Memory B cell (primary cell): ENCODE measurements at regions not wholly inside any gene's neighbourhood (a gene's known extent, or its start where the extent isn't known, plus 50 kb on each side); places are given as distances from the start of the nearest gene placed in this dataset.

Source experiments
- ATAC-seq: fragments of 150-1000 bp; cut with Tn5 transposase; 2 replicates; pipeline ENCODE4 v1.10.0; 2021; ENCODE audit warnings: low read depth, mild to moderate bottlenecking, moderate library complexity
- DNase-seq, 2 donors: peaks; one replicate each; pipeline ENCODE4 v3.0.0; 2022; ENCODE audit warnings: low spot score in 2 of 2
- H3K27ac Mint-ChIP-seq: one replicate; pipeline ENCODE4 v1.8.0; 2022; ENCODE audit warnings: mild to moderate bottlenecking, moderate library complexity, mixed read lengths
- H3K27me3 Mint-ChIP-seq: one replicate; pipeline ENCODE4 v1.8.0; 2022; ENCODE audit warnings: mixed read lengths
- H3K36me3 Mint-ChIP-seq: one replicate; pipeline ENCODE4 v1.8.0; 2022; ENCODE audit warnings: mild to moderate bottlenecking, mixed read lengths
- H3K4me1 Mint-ChIP-seq: one replicate; pipeline ENCODE4 v1.8.0; 2022; ENCODE audit warnings: mixed read lengths
- H3K4me3 Mint-ChIP-seq: one replicate; pipeline ENCODE4 v1.8.0; 2022; ENCODE audit warnings: mild to moderate bottlenecking, moderate library complexity, mixed read lengths
- H3K9me3 Mint-ChIP-seq: one replicate; pipeline ENCODE4 v1.8.0; 2022; ENCODE audit warnings: mixed read lengths

- Mint-ChIP-seq H3K27ac (no peak overlapping the region), H3K36me3 (no peaks in the 10 kb centered on the region)
Measured at GRCh38 chr18:78634061-78634696, 345.4 kb upstream of the SALL3 start.

GRCh38 chr18:78635093-78635800 is 344.4 kb upstream of the SALL3 start:
- DNase-seq (no peak), ATAC-seq (no peak)
- H3K9me3 Mint-ChIP-seq: peaks cover 11% of the 10 kb centered on the region
- H3K4me1 Mint-ChIP-seq: peaks cover 15% of the 10 kb centered on the region
- no peaks in the 10 kb centered on the region for H3K36me3 Mint-ChIP-seq
- no peak overlapping the region for H3K4me3 Mint-ChIP-seq
- no peak overlapping the region for H3K27ac Mint-ChIP-seq
- no peaks in the 10 kb centered on the region for H3K27me3 Mint-ChIP-seq

More at GRCh38 chr18:78634061-78634696, 345.4 kb upstream of the SALL3 start:
- Mint-ChIP-seq H3K4me3 (no peak overlapping the region), H3K9me3 (peaks cover 11% of the 10 kb centered on the region), H3K27me3 (no peaks in the 10 kb centered on the region), H3K4me1 (peaks cover 15% of the 10 kb centered on the region)
- no peak for DNase-seq
- no peak for ATAC-seq

- H3K27me3 Mint-ChIP-seq: no peaks in the 10 kb centered on the region
- DNase-seq (no peak), ATAC-seq (no peak)
- H3K36me3 Mint-ChIP-seq: no peaks in the 10 kb centered on the region
- H3K4me3 Mint-ChIP-seq: no peak overlapping the region
- H3K27ac Mint-ChIP-seq: no peak overlapping the region
- H3K4me1 Mint-ChIP-seq: peaks cover 15% of the 10 kb centered on the region
- H3K9me3 Mint-ChIP-seq: peaks cover 11% of the 10 kb centered on the region
Measured at GRCh38 chr18:78636260-78636659, 343.4 kb upstream of the SALL3 start.

- Mint-ChIP-seq H3K36me3 (no peaks in the 10 kb centered on the region), H3K27me3 (no peaks in the 10 kb centered on the region), H3K4me3 (no peak overlapping the region), H3K9me3 (peaks cover 11% of the 10 kb centered on the region), H3K27ac (no peak overlapping the region), H3K4me1 (peaks cover 17% of the 10 kb centered on the region)
- ATAC-seq: no peak
- DNase-seq: no peak
Measured at GRCh38 chr18:78637442-78638402, 341.9 kb upstream of the SALL3 start.

GRCh38 chr18:78639006-78639950 is 340.3 kb upstream of the SALL3 start:
- H3K27ac Mint-ChIP-seq: no peak overlapping the region
- no peaks in the 10 kb centered on the region for H3K36me3 Mint-ChIP-seq
- H3K4me3 Mint-ChIP-seq: no peak overlapping the region
- H3K9me3 Mint-ChIP-seq: peaks cover 11% of the 10 kb centered on the region
- DNase-seq (no peak), ATAC-seq (no peak)
- H3K4me1 Mint-ChIP-seq: peaks cover 13% of the 10 kb centered on the region
- no peaks in the 10 kb centered on the region for H3K27me3 Mint-ChIP-seq

GRCh38 chr18:78640246-78640995 is 339.2 kb upstream of the SALL3 start:
- H3K27ac Mint-ChIP-seq: no peak overlapping the region
- H3K27me3 Mint-ChIP-seq: no peaks in the 10 kb centered on the region
- peaks cover 11% of the 10 kb centered on the region for H3K9me3 Mint-ChIP-seq
- ATAC-seq: no peak
- no peak overlapping the region for H3K4me3 Mint-ChIP-seq
- no peaks in the 10 kb centered on the region for H3K36me3 Mint-ChIP-seq
- peaks cover 13% of the 10 kb centered on the region for H3K4me1 Mint-ChIP-seq
- no peak for DNase-seq

- DNase-seq: no peak
- no peaks in the 10 kb centered on the region for H3K27me3 Mint-ChIP-seq
- peaks cover under 1% of the 10 kb centered on the region for H3K9me3 Mint-ChIP-seq
- ATAC-seq: peak; percentile 48
- no peak overlapping the region for H3K4me3 Mint-ChIP-seq
- peaks cover 3% of the 10 kb centered on the region for H3K4me1 Mint-ChIP-seq
- no peaks in the 10 kb centered on the region for H3K36me3 Mint-ChIP-seq
- H3K27ac Mint-ChIP-seq: peak overlapping the region; percentile 62
Measured at GRCh38 chr18:78641689-78642231, 337.9 kb upstream of the SALL3 start.

- no peak overlapping the region for H3K4me3 Mint-ChIP-seq
- H3K4me1 Mint-ChIP-seq: peaks cover 2% of the 10 kb centered on the region
- peak; percentile 43 for ATAC-seq
- no peaks in the 10 kb centered on the region for H3K36me3 Mint-ChIP-seq
- H3K27ac Mint-ChIP-seq: peak overlapping the region; percentile 62
- H3K27me3 Mint-ChIP-seq: no peaks in the 10 kb centered on the region
- no peaks in the 10 kb centered on the region for H3K9me3 Mint-ChIP-seq
- no peak for DNase-seq
Measured at GRCh38 chr18:78642296-78642951, 337.2 kb upstream of the SALL3 start.

- DNase-seq: no peak
- peak; percentile 91 for ATAC-seq
- no peaks in the 10 kb centered on the region for H3K36me3 Mint-ChIP-seq
- H3K27ac Mint-ChIP-seq: peak overlapping the region; percentile 62
- no peaks in the 10 kb centered on the region for H3K27me3 Mint-ChIP-seq
- H3K4me1 Mint-ChIP-seq: peaks cover 2% of the 10 kb centered on the region
- no peaks in the 10 kb centered on the region for H3K9me3 Mint-ChIP-seq
- no peak overlapping the region for H3K4me3 Mint-ChIP-seq
Measured at GRCh38 chr18:78643004-78643403, 336.6 kb upstream of the SALL3 start.

- Mint-ChIP-seq H3K4me3 (no peak overlapping the region), H3K9me3 (no peaks in the 10 kb centered on the region), H3K4me1 (peaks cover 2% of the 10 kb centered on the region), H3K27ac (no peak overlapping the region), H3K27me3 (no peaks in the 10 kb centered on the region), H3K36me3 (no peaks in the 10 kb centered on the region)
- no peak for DNase-seq
- no peak for ATAC-seq
Measured at GRCh38 chr18:78643981-78644380, 335.6 kb upstream of the SALL3 start.

GRCh38 chr18:78645216-78645615 is 334.4 kb upstream of the SALL3 start:
- H3K27ac Mint-ChIP-seq: no peak overlapping the region
- H3K4me3 Mint-ChIP-seq: no peak overlapping the region
- H3K4me1 Mint-ChIP-seq: peaks cover 2% of the 10 kb centered on the region
- DNase-seq (no peak), ATAC-seq (no peak)
- no peaks in the 10 kb centered on the region for H3K27me3 Mint-ChIP-seq
- no peaks in the 10 kb centered on the region for H3K9me3 Mint-ChIP-seq
- H3K36me3 Mint-ChIP-seq: no peaks in the 10 kb centered on the region

GRCh38 chr18:78647018-78647417 is 332.6 kb upstream of the SALL3 start:
- DNase-seq (no peak), ATAC-seq (no peak)
- Mint-ChIP-seq H3K4me3 (no peak overlapping the region), H3K9me3 (no peaks in the 10 kb centered on the region), H3K36me3 (no peaks in the 10 kb centered on the region), H3K4me1 (peaks cover 1% of the 10 kb centered on the region), H3K27me3 (no peaks in the 10 kb centered on the region), H3K27ac (no peak overlapping the region)
